ENCODE measurements at regions not wholly inside any gene's neighbourhood (a gene's known extent, or its start where the extent isn't known, plus 50 kb on each side); places are given as distances from the start of the nearest gene placed in this dataset.
"Not testable (repeated sequence)": the region's sequence is repeated elsewhere in the genome, so short reads cannot be mapped to it uniquely, and the experiment has no call there.

- DNase-seq (ENCODE audit: low read depth) = no peak
Observed at GRCh38 chr6:6815732-6816131, 227.2 kb downstream of the LY86 start.

GRCh38 chr6:6816716-6817115 lies 228.2 kb downstream of the LY86 start:
- DNase-seq (ENCODE audit: low read depth) = no peak

GRCh38 chr6:6818078-6818639 lies 229.6 kb downstream of the LY86 start:
- DNase-seq (ENCODE audit: low read depth) = no peak

- DNase-seq (ENCODE audit: low read depth) = no peak
Observed at GRCh38 chr6:6820641-6821238, 232.2 kb downstream of the LY86 start.

- DNase-seq (ENCODE audit: low read depth) = no peak
Observed at GRCh38 chr6:6821639-6822261, 233.2 kb downstream of the LY86 start.

GRCh38 chr6:6823030-6823429 lies 234.5 kb downstream of the LY86 start:
- DNase-seq (ENCODE audit: low read depth) = no peak

GRCh38 chr6:6823568-6824224 lies 235.2 kb downstream of the LY86 start:
- no peak for DNase-seq (ENCODE audit: low read depth)

- no peak for DNase-seq (ENCODE audit: low read depth)
Observed at GRCh38 chr6:6824381-6824780, 235.9 kb downstream of the LY86 start.

- no peak for DNase-seq (ENCODE audit: low read depth)
Observed at GRCh38 chr6:6825193-6825784, 236.8 kb downstream of the LY86 start.

GRCh38 chr6:6826095-6826901 lies 237.8 kb downstream of the LY86 start:
- DNase-seq (ENCODE audit: low read depth) = no peak

GRCh38 chr6:6826961-6827360 lies 238.4 kb downstream of the LY86 start:
- DNase-seq (ENCODE audit: low read depth) = no peak

- DNase-seq (ENCODE audit: low read depth) = no peak
Observed at GRCh38 chr6:6829872-6830685, 241.6 kb downstream of the LY86 start.

GRCh38 chr6:6830686-6831063 lies 242.2 kb downstream of the LY86 start:
- DNase-seq (ENCODE audit: low read depth) = not testable (repeated sequence)

- no peak for DNase-seq (ENCODE audit: low read depth)
Observed at GRCh38 chr6:6832439-6832838, 243.9 kb downstream of the LY86 start.

GRCh38 chr6:6834356-6835222 lies 246.1 kb downstream of the LY86 start:
- no peak for DNase-seq (ENCODE audit: low read depth)

- no peak for DNase-seq (ENCODE audit: low read depth)
Observed at GRCh38 chr6:6835223-6835503, 246.6 kb downstream of the LY86 start.

- no peak for DNase-seq (ENCODE audit: low read depth)
Observed at GRCh38 chr6:6836609-6837406, 248.3 kb downstream of the LY86 start.

GRCh38 chr6:6837541-6838080 lies 249.1 kb downstream of the LY86 start:
- no peak for DNase-seq (ENCODE audit: low read depth)

GRCh38 chr6:6840831-6841291 lies 252.3 kb downstream of the LY86 start:
- DNase-seq (ENCODE audit: low read depth) = no peak
